ENCODE measurements at regions not wholly inside any gene's neighbourhood (a gene's known extent, or its start where the extent isn't known, plus 50 kb on each side); places are given as distances from the start of the nearest gene placed in this dataset.

DNA sequence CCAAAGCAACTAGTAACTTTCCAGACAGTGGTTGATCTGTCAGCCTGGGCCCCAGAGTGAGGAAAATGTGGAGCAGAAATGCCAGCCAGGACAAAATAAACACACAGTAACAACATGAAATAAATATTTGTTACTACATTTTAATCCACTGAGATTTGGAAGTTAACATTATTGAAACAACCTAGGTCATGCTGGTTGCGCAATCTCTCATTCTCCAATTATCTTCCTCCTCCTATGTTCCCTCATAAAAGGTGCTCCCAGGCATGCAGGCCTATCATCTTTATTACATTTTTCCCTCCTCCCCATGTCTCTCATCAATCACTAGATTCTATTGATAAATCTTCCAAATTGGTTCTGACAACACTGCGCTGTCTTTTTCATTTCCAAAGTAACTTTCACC is 363.1 kb downstream of the HINT1 start:
- TF ChIP-seq ZNF274 (IDR thresholded peaks at IDR 0.05; ENCODE audit: low read depth, low read length) (no peak), YY1 (IDR thresholded peaks at IDR 0.05; ENCODE audit: insufficient read depth, insufficient read length) (no peak), SUZ12 (IDR thresholded peaks at IDR 0.05; ENCODE audit: extremely low read depth, insufficient read depth, insufficient read length) (no peak)

Measured in NT2/D1 (cell line).